Fibroblast of lung (primary cell): ENCODE measurements at regions not wholly inside any gene's neighbourhood (a gene's known extent, or its start where the extent isn't known, plus 50 kb on each side); places are given as distances from the start of the nearest gene placed in this dataset.

Source experiments
- CTCF ChIP-seq, 2 donors: IDR thresholded peaks in 1 of 2; conservative IDR thresholded peaks in 1 of 2; 1 replicate in 1 of 2; 2 replicates in 1 of 2; pipeline ENCODE4 v1.5.1; 2011 to 2012; ENCODE audit warnings: low read length in 2 of 2, control low read depth in 1 of 2, inconsistent platforms in 1 of 2, low read depth in 1 of 2, mild to moderate bottlenecking in 1 of 2
- EZH2 ChIP-seq: IDR thresholded peaks from 2 replicates; pipeline ENCODE4 v1.5.1; 2012; ENCODE audit warnings: low read length, control low read depth, mild to moderate bottlenecking; ENCODE audit errors: missing control alignments

- TF ChIP-seq CTCF (conservative IDR thresholded peaks at IDR 0.05 in 1 of 2, IDR thresholded peaks at IDR 0.05 in 1 of 2; ENCODE audit: low read depth in 1 of 2, low read length in 2 of 2) (no peak), EZH2 (no peak)
Observed at GRCh38 chr10:75294518-75294865, 58.7 kb upstream of the COMTD1 start.
